GM23338 (cell line): ENCODE measurements at regions not wholly inside any gene's neighbourhood (a gene's known extent, or its start where the extent isn't known, plus 50 kb on each side); places are given as distances from the start of the nearest gene placed in this dataset.

Experiments
- ATAC-seq: fragments of 200-7000 bp; cut with Tn5 transposase; 3 replicates; pipeline ENCODE4 v1.9.1; 2020
- DNase-seq: peaks from one replicate; pipeline ENCODE4 v3.0.0-alpha.2; 2015; ENCODE audit warnings: low spot score
- H2AFZ ChIP-seq: fragments of 200-600 bp; sonication (generic); 2 replicates; pipeline ENCODE4 v1.8.0; 2016; ENCODE audit warnings: antibody characterized with exemption, mild to moderate bottlenecking, moderate library complexity
- H3F3A ChIP-seq: fragments of 200-600 bp; sonication (generic); replicated peaks from 2 replicates; pipeline ENCODE4 v1.8.0; 2017; ENCODE audit warnings: antibody characterized with exemption, mixed run types, low read depth
- H3K27ac ChIP-seq: fragments of 200-600 bp; sonication (generic); 2 replicates; pipeline ENCODE4 v1.6.1; 2016; ENCODE audit warnings: low read depth
- H3K27me3 ChIP-seq: fragments of 200-600 bp; sonication (generic); 2 replicates; pipeline ENCODE4 v1.8.0; 2016; ENCODE audit warnings: mild to moderate bottlenecking, mixed run types, moderate library complexity; ENCODE audit not compliant: insufficient read depth
- H3K36me3 ChIP-seq: fragments of 200-600 bp; sonication (generic); 2 replicates; pipeline ENCODE4 v1.8.0; 2016; ENCODE audit warnings: mild to moderate bottlenecking; ENCODE audit not compliant: insufficient read depth
- H3K4me1 ChIP-seq: fragments of 200-600 bp; sonication (generic); 2 replicates; pipeline ENCODE4 v1.8.0; 2016; ENCODE audit warnings: mild to moderate bottlenecking, moderate library complexity; ENCODE audit not compliant: insufficient read depth
- H3K4me2 ChIP-seq: fragments of 200-600 bp; sonication (generic); 2 replicates; pipeline ENCODE4 v1.7.1; 2017; ENCODE audit warnings: mixed run types
- H3K4me3 ChIP-seq: fragments of 200-600 bp; sonication (generic); 2 replicates; pipeline ENCODE4 v1.6.1; 2016; ENCODE audit warnings: mixed run types
- H3K79me2 ChIP-seq: fragments of 200-600 bp; sonication (generic); replicated peaks from 2 replicates; pipeline ENCODE4 v1.8.0; 2017; ENCODE audit warnings: mild to moderate bottlenecking; ENCODE audit not compliant: insufficient read depth
- H3K9me2 ChIP-seq: fragments of 200-600 bp; sonication (generic); 2 replicates; pipeline ENCODE4 v1.8.0; 2017; ENCODE audit not compliant: insufficient read depth
- H4K20me1 ChIP-seq: fragments of 200-600 bp; sonication (generic); replicated peaks from 2 replicates; pipeline ENCODE4 v1.8.0; 2017; ENCODE audit warnings: mild to moderate bottlenecking; ENCODE audit not compliant: insufficient read depth
- H3K27ac Mint-ChIP-seq: 2 replicates; pipeline ENCODE4 v1.8.0; 2020; ENCODE audit warnings: inconsistent platforms, mild to moderate bottlenecking, moderate library complexity, mixed read lengths
- H3K27me3 Mint-ChIP-seq: 3 replicates; pipeline ENCODE4 v1.8.0; 2022; ENCODE audit warnings: low read depth, mild to moderate bottlenecking, moderate library complexity, mixed read lengths, inconsistent platforms; ENCODE audit not compliant: insufficient read depth, poor library complexity
- H3K36me3 Mint-ChIP-seq: 3 replicates; pipeline ENCODE4 v1.8.0; 2021; ENCODE audit warnings: low read depth, mild to moderate bottlenecking, inconsistent platforms, moderate library complexity, mixed read lengths
- H3K4me1 Mint-ChIP-seq: 3 replicates; pipeline ENCODE4 v1.8.0; 2020; ENCODE audit warnings: mild to moderate bottlenecking, inconsistent platforms, mixed read lengths
- H3K4me3 Mint-ChIP-seq: 3 replicates; pipeline ENCODE4 v1.8.0; 2021; ENCODE audit warnings: moderate library complexity, mild to moderate bottlenecking, inconsistent platforms, mixed read lengths
- H3K9me3 Mint-ChIP-seq: 3 replicates; pipeline ENCODE4 v1.8.0; 2020; ENCODE audit warnings: moderate library complexity, mild to moderate bottlenecking, inconsistent platforms, mixed read lengths
- CREB1 ChIP-seq: fragments of 250-450 bp; sonication (Bioruptor Pico); IDR thresholded peaks from 2 replicates; pipeline ENCODE4 v1.5.0; 2020; ENCODE audit warnings: low read depth, mild to moderate bottlenecking, moderate library complexity
- ETS1 ChIP-seq: IDR thresholded peaks from 2 replicates; pipeline ENCODE4 v1.6.1; 2016; ENCODE audit warnings: antibody characterized with exemption
- EZH2 ChIP-seq: fragments of 200-600 bp; sonication (generic); IDR thresholded peaks from one replicate; pipeline ENCODE4 v1.8.0; 2017; ENCODE audit warnings: antibody characterized with exemption, mild to moderate bottlenecking, low read depth; ENCODE audit not compliant: unreplicated experiment
- EZH2phosphoT487 ChIP-seq: fragments of 200-600 bp; sonication (generic); IDR thresholded peaks from one replicate; pipeline ENCODE4 v1.8.1; 2018; ENCODE audit warnings: antibody characterized with exemption; ENCODE audit not compliant: unreplicated experiment
- JUNB ChIP-seq: IDR thresholded peaks from one replicate; pipeline ENCODE4 v1.6.1; 2016; ENCODE audit warnings: antibody characterized with exemption; ENCODE audit not compliant: unreplicated experiment
- NANOG ChIP-seq: IDR thresholded peaks from 2 replicates; pipeline ENCODE4 v1.6.1; 2016; ENCODE audit warnings: antibody characterized with exemption, borderline replicate concordance
- REST ChIP-seq: IDR thresholded peaks from one replicate; pipeline ENCODE4 v1.6.1; 2018; ENCODE audit warnings: antibody characterized with exemption; ENCODE audit not compliant: unreplicated experiment
- STAT1 ChIP-seq: IDR thresholded peaks from one replicate; pipeline ENCODE4 v1.6.1; 2016; ENCODE audit warnings: antibody characterized with exemption; ENCODE audit not compliant: unreplicated experiment
- ZNF114 ChIP-seq: fragments of 250-450 bp; sonication (Bioruptor Pico); IDR thresholded peaks from 2 replicates; pipeline ENCODE4 v1.5.0; 2020; ENCODE audit warnings: mild to moderate bottlenecking, moderate library complexity
- ZNF331 ChIP-seq: fragments of 250-450 bp; sonication (Bioruptor Pico); IDR thresholded peaks from 2 replicates; pipeline ENCODE4 v1.5.0; 2020; ENCODE audit warnings: low read depth, mild to moderate bottlenecking, moderate library complexity
- TF ChIP-seq, protein P1 (sequence below), 2 experiments: fragments of 200-600 bp in 1 of 2; sonication (generic) in 1 of 2; conservative IDR thresholded peaks; 2 replicates each; pipeline versions ENCODE4 v1.5.1 to v1.6.1; 2016 to 2017; ENCODE audit warnings: antibody characterized with exemption in 2 of 2, low read depth in 2 of 2, mild to moderate bottlenecking in 2 of 2, moderate library complexity in 1 of 2

DNA sequence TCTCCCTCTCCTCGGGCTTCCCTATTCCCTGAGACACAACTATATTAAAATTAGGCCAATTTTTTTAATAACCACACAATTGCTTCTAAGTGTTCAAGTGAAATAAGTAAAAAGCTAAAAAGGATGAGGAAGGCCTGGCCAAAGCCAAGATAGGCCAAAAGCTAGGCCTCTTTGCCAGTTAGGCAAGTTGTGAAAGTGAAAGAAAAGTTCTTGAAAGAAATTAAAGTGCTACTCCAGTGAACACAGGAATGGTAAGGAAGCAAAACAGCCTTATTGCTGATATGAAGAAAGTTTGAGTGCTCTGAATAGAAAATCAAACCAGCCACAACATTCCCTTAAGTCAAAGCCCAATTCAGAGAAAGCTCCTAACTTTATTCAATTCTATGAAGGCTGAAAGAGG, 114.2 kb upstream of the FAT4 start:
- no peak overlapping the region for H3K27ac Mint-ChIP-seq
- Histone ChIP-seq H3K79me2 (no peaks in the 10 kb centered on the region), H3K27ac (no peak overlapping the region), H3K27me3 (no peaks in the 10 kb centered on the region), H3F3A (no peaks in the 10 kb centered on the region), H3K4me1 (no peaks in the 10 kb centered on the region), H3K4me3 (no peak overlapping the region), H3K4me2 (no peak overlapping the region), H2AFZ (no peak overlapping the region), H3K9me2 (0 out of 2 replicates have a peak, but pooled peaks cover 5% of the 10 kb centered on the region), H3K36me3 (no peaks in the 10 kb centered on the region), H4K20me1 (no peaks in the 10 kb centered on the region)
- peaks cover 9% of the 10 kb centered on the region; the same call in 1 of the 3 replicates for H3K36me3 Mint-ChIP-seq
- H3K27me3 Mint-ChIP-seq = no peaks in the 10 kb centered on the region
- DNase-seq (no peak), ATAC-seq (no peak)
- H3K4me3 Mint-ChIP-seq = no peak overlapping the region
- H3K9me3 Mint-ChIP-seq = peaks cover 8% of the 10 kb centered on the region; the same call in 2 of the 3 replicates
- no peaks in the 10 kb centered on the region for H3K4me1 Mint-ChIP-seq
- TF ChIP-seq JUNB = no peak
- no peak for TF ChIP-seq STAT1
- no peak for TF ChIP-seq ETS1
- no peak for TF ChIP-seq ZNF331 (CRISPR knock-in tag)
- TF ChIP-seq, protein P1, sequence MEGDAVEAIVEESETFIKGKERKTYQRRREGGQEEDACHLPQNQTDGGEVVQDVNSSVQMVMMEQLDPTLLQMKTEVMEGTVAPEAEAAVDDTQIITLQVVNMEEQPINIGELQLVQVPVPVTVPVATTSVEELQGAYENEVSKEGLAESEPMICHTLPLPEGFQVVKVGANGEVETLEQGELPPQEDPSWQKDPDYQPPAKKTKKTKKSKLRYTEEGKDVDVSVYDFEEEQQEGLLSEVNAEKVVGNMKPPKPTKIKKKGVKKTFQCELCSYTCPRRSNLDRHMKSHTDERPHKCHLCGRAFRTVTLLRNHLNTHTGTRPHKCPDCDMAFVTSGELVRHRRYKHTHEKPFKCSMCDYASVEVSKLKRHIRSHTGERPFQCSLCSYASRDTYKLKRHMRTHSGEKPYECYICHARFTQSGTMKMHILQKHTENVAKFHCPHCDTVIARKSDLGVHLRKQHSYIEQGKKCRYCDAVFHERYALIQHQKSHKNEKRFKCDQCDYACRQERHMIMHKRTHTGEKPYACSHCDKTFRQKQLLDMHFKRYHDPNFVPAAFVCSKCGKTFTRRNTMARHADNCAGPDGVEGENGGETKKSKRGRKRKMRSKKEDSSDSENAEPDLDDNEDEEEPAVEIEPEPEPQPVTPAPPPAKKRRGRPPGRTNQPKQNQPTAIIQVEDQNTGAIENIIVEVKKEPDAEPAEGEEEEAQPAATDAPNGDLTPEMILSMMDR (conservative IDR thresholded peaks at IDR 0.05; ENCODE audit: low read depth in 2 of 2) = no peak

DNA sequence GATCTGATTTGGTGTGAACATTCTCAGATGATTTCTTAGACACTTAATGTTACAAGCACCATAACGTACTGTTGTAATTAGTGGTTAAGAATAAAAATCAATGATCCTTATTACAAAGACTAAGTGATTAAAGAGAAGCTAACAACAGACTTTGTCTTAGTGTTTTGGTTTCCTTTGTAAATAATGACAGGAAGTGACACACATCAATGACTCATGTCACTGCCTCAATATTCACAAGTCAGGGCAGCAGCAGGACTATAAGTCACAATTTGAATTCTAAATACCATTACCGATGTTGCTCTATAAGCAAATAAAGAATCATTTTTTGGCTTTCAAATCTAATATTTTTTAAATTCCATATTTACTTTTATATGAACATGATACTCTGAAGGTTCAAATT, 115.8 kb upstream of the FAT4 start:
- H2AFZ ChIP-seq = no peak overlapping the region; the same call in 1 of the 2 replicates
- TF ChIP-seq NANOG (no peak), STAT1 (no peak), EZH2 (no peak), CREB1 (no peak), ZNF331 (CRISPR knock-in tag) (no peak), REST (no peak), JUNB (no peak), ZNF114 (CRISPR knock-in tag) (no peak), EZH2phosphoT487 (no peak)

More for the DNA sequence above, 115.8 kb upstream of the FAT4 start:
- H3K36me3 Mint-ChIP-seq = peaks cover 3% of the 10 kb centered on the region; the same call in 1 of the 3 replicates
- Histone ChIP-seq H3K27ac (no peak overlapping the region), H3K79me2 (no peaks in the 10 kb centered on the region), H3K9me2 (0 out of 2 replicates have a peak, but pooled peaks cover 5% of the 10 kb centered on the region), H3K4me3 (no peak overlapping the region), H3K36me3 (no peaks in the 10 kb centered on the region), H3K27me3 (no peaks in the 10 kb centered on the region), H3K4me2 (no peak overlapping the region), H4K20me1 (no peaks in the 10 kb centered on the region), H3K4me1 (no peaks in the 10 kb centered on the region), H3F3A (no peaks in the 10 kb centered on the region)
- ATAC-seq (no peak), DNase-seq (no peak)
- H3K4me1 Mint-ChIP-seq = no peaks in the 10 kb centered on the region
- no peak overlapping the region for H3K4me3 Mint-ChIP-seq
- peaks cover 7% of the 10 kb centered on the region; the same call in 2 of the 3 replicates for H3K9me3 Mint-ChIP-seq
- no peaks in the 10 kb centered on the region for H3K27me3 Mint-ChIP-seq
- H3K27ac Mint-ChIP-seq = no peak overlapping the region
